Uterus (tissue), 2 donors: ENCODE measurements at regions not wholly inside any gene's neighbourhood (a gene's known extent, or its start where the extent isn't known, plus 50 kb on each side); places are given as distances from the start of the nearest gene placed in this dataset.

ENCODE experiments used
- POLR2A ChIP-seq, 2 donors: fragments of 450-650 bp; IDR thresholded peaks; one replicate each; pipeline ENCODE4 v1.6.1; 2016; ENCODE audit warnings: antibody characterized with exemption in 2 of 2, mild to moderate bottlenecking in 1 of 2, moderate library complexity in 1 of 2
- TF ChIP-seq, protein P1 (sequence below), 4 experiments: fragments of 200-600 bp in 2 of 4; fragments of 450-650 bp in 2 of 4; sonication (generic) in 2 of 4; IDR thresholded peaks; one replicate each; pipeline ENCODE4 v1.5.1; 2016 to 2019; ENCODE audit warnings: antibody characterized with exemption in 4 of 4, mild to moderate bottlenecking in 2 of 4, moderate library complexity in 1 of 4

DNA sequence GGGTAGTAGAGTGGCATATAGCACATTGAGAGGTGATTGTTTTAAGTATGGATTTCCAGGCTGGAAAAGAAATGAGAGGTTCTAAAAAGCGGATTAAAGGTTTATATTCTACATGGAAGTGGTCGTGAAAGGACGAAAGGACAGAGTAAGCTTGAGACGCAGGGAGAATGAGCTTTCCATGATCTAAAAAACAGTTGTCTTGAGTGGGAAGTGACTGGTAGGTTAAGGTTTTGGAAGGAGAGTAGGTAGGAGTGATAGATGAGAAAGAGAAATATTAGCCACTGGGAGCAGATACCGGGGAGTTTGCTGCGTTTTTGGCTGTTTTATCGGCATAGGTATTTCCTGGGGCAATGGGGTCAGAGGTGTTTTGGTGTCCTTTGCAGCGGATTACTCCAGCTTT lies 750.6 kb upstream of the ADGRB3 start:
- TF ChIP-seq, protein P1, sequence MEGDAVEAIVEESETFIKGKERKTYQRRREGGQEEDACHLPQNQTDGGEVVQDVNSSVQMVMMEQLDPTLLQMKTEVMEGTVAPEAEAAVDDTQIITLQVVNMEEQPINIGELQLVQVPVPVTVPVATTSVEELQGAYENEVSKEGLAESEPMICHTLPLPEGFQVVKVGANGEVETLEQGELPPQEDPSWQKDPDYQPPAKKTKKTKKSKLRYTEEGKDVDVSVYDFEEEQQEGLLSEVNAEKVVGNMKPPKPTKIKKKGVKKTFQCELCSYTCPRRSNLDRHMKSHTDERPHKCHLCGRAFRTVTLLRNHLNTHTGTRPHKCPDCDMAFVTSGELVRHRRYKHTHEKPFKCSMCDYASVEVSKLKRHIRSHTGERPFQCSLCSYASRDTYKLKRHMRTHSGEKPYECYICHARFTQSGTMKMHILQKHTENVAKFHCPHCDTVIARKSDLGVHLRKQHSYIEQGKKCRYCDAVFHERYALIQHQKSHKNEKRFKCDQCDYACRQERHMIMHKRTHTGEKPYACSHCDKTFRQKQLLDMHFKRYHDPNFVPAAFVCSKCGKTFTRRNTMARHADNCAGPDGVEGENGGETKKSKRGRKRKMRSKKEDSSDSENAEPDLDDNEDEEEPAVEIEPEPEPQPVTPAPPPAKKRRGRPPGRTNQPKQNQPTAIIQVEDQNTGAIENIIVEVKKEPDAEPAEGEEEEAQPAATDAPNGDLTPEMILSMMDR (IDR thresholded peaks at IDR 0.05) = no peak
- TF ChIP-seq POLR2A (IDR thresholded peaks at IDR 0.05) = no peak
